Dermis blood vessel endothelial cell (primary cell): ENCODE measurements at regions not wholly inside any gene's neighbourhood (a gene's known extent, or its start where the extent isn't known, plus 50 kb on each side); places are given as distances from the start of the nearest gene placed in this dataset.
"Not testable (repeated sequence)": the region's sequence is repeated elsewhere in the genome, so short reads cannot be mapped to it uniquely, and the experiment has no call there.

Experiments used
- DNase-seq: peaks from one replicate; pipeline ENCODE4 v3.0.0; 2010

DNA sequence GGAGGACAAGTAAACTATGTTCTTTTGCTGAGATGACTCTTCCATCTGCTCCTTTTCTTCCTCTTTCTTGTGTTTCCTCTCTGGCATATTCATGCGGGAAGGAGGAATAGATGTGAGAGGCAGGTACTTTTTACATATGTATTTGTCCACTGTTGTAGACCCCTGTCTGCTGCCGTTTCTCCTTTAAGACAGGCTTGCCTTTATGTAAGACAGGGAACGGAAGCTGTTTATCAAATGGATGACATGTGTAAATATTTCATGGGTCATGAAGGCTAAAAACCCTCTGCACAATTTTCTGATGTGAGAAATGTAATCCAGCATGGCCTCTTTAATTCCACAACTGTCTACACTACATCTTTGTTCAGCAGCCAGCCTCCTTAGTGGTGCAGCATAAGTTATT is 1525.5 kb upstream of the NUDT12 start:
- no peak for DNase-seq

DNA sequence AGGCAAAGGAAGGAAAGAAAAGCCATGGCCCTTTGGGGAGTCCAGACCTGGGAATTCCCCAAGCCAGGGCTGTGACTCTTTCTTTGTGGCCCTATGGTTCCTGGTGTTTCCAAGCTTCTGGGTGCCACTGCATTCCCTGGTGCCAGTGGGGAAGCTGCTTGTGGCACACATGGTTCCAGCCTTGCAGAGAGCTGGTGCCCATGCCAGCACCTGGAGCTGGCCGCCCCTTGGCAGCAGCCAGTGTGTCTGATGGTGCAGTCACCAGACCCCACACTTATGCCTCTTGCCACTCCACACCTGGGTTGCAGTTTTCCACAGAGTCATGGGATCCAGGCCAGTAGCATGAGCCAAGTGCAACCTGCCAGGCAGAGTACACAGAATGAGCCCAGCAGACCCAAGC is 1495.3 kb upstream of the NUDT12 start:
- no peak for DNase-seq

DNA sequence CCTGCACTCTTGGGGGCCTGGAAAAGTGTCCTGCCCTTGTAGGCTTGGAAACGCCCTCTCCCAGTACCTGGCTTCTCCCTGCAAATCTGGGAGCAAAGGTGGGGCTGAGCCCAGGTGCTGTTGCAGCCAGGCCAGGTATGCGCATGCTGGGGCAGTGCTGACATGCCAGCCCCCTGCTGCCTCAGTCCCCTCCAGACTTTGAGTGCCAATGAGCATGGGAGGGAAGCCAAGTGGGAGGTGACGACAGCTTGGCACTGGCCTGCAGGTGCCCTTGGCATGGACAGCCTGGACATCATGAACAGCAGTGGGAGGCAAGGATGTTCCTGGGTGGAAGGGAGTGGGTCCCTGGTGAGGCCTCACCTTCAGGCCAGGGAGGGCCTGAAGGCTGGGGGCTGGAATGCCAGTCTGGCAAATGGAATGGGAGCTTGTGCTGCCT is 1494.4 kb upstream of the NUDT12 start:
- no peak for DNase-seq

DNA sequence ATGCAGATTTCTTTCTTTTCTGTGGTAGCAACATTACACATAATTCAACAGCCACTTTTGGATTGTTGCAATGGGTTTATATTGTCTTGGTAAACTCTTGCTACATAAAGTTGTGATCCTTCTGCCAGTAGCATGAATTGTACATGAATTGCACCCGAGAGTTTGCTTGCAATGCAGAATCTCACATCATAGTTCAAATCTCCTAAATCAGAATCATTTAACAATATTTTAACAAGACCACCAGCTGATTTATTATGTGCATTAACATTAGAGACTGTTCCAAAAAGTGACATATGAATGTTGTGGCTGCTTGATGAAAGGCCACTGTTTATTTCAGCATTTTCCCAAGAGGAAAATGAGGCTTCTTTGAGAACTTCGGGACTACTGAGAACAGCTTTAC is 1491.8 kb upstream of the NUDT12 start:
- DNase-seq, result no peak

DNA sequence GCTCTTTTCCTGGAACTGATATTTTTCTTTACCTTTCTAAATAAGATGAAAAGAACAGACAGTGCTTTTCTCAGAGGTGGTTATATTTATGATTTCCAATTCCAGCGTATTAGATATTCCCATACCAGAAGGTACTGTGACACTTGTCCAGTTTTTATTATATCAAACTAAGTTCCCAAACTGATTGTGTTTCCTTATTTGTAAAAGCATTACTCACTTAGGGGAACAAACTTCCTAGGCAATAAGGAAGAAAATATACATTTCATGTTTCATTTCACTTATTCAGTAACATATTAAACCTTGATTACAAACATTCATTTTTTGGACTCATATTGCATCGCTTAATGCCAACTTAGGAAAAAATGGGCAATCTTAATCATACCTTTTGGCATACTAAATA is 1480.0 kb upstream of the NUDT12 start:
- no peak for DNase-seq

DNA sequence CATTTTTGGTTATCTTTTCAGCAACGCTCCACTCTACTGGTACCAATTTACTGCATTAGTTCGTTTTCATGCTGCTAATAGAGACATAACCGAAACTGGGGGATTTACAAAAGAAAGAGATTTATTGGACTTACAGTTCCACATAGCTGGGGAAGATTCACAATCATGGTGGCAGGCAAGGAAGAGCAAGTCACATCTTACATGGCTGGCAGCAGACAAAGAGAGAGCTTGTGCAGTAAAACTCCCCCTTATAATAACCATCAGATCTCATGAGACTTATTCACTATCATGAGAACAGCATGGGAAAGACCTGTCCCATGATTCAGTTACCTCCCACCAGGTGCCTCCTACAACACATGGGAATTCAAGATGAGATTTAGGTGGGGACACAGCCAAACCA is 1474.2 kb upstream of the NUDT12 start:
- not testable (repeated sequence) for DNase-seq

DNA sequence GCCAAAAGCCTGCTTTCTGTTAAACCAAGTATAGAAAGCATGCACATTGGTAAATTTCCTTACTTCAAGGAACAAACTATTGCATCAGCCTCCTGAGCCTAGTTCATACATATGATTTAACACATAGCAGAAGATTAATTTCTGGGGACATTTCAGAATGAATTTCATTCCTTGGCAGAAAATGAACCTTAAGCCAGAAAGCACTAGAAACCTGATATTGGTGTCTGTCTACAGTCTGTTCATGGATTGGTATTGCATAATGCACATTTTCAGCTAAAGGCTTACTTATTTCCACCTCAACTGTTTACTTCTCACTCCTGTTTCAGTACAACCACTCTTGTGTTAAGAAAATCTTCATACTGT is 1471.8 kb upstream of the NUDT12 start:
- DNase-seq, result no peak

DNA sequence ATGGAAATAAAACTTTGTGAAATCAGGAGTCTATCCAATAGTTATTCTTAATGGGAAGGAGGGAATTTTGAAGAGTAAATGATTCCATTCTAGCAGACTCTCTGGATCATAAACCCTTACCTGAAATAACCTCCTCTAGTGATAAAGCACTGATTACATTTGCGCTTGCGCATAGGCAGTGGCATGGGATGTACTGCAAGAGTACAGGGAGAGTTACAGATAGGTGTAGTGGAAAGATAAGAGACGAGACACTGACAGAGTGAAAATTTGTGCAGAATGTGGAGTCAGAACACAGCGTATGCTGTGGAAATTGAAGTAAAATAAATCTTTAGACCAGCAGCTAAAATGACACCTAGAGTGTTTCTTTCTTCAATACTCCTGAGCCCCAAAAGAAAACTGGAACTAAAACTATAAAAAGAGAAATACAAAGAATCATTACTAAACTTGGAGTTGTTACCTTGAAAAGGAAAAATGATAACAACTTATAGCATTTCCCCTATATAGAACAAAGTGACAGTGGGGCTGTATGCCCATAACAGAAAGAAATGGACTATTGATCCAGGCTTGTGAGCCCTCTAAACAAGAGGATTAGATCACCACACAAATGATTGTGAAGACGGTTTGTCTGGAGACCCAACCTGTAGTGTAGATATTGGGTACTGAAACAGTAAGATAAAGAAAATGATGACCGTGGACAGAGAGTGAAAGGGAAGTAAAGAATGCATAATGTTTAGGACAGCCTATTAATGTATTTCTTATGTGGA is 1471.2 kb upstream of the NUDT12 start:
- no peak for DNase-seq

DNA sequence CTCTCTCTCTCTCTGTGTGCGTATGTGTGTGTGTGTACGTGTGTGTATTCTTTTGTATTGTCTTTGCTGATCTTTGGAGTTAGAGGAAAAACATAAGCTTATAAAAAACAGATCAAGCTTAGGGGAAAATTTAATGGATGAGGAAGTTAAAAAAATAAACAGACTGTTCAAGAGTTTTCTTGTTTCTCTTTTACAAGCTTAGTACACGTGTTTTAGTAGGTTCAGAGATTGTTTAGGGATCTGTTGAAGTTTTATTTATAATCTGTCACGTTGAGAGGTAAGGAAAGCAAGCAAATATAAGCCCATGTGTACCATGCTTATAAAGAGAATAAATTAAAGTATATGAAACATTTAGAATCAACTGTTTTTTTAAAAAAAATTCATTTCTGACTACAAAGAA is 1470.3 kb upstream of the NUDT12 start:
- DNase-seq, result no peak

DNA sequence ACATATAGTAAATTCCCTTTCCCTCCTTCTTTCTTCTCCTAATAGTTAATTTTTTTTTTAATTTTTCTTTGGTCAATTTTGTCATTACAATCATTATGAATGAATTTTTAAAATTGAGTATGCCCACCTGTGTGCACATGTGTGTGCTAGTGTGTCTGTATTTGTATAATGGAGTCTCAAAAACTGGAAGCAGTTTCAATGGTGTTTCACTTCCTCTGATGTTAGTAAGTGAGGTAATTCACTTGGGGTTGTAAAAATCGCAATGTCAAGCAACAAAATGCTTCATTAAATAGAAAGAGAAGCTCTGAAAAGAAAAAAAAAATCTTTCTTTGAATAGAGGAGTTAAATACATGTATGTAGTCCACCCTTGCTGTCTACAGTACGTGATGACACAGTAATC is 1467.6 kb upstream of the NUDT12 start:
- DNase-seq, result no peak

DNA sequence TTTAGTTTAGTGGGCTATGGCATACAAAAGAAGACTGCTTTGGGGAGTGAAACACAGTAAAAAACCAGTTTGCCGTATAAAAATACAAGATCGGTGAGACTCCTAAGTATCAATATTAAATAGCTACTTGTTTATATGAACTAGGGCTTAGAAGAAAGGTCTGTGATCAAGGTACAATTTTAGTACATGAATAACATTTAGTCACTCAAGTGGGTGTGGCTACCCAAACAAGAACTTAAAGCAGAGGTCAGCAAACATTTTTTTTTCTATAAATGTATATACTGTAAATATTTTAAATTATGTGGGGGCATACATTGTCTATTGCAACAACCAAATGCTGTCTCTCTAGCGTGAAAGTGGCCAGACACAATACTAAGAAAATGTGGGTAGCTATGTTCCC is 1452.5 kb upstream of the NUDT12 start:
- DNase-seq, result no peak

DNA sequence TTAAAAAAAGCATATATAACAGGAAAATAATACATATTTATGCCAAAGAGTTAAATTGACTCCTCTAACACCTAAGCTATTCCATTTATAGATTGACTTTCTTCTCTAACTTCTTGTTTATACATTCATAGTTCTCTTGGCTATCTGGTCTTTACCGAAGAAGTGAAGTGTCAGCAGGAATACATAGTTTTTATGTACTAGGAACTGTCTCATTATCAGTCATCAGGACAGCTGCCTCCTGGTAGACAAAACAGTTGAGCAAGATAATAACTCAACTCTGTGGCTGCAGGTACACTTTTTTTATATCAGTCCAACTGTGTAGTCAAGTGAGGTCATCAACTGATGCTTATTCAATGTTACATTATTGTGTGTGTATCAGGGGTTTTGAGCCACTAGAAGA is 1436.0 kb upstream of the NUDT12 start:
- no peak for DNase-seq

DNA sequence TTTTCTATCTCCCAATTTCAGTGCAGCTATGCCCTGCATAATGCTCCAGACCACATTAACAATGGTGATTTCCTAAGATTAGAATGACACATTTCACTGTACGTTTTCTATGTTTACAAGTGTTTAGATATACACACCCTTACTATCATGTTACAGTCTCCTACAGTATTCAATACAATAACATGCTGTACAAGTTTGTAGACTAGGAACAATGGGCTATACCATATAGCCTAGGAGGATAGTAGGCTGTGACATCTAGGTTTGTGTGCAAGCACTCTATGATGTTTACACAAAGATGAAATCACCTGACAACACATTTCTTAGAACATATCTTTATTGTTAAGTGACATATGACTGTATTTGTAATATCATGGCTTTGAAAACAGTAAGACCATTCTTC is 1435.6 kb upstream of the NUDT12 start:
- no peak for DNase-seq

DNA sequence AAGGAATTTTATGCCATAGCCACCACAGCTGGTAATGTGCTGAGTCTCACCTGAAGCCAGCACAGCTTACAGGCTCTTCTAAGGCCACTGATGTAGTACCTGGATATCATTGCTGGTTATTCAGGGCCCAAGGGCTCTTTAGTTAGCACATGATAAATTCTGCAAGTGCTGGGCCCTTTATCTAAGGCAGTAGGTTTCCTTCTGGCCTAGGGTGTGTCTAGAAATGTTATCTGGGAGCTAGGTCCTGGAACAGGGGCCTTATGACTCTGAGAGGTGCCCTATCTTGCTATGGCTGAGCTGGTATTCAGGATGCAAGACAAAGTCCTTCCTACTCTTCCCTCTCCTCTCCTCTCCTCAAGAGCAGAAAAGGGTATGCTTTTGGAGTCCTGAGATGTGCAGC is 1424.5 kb upstream of the NUDT12 start:
- no peak for DNase-seq

DNA sequence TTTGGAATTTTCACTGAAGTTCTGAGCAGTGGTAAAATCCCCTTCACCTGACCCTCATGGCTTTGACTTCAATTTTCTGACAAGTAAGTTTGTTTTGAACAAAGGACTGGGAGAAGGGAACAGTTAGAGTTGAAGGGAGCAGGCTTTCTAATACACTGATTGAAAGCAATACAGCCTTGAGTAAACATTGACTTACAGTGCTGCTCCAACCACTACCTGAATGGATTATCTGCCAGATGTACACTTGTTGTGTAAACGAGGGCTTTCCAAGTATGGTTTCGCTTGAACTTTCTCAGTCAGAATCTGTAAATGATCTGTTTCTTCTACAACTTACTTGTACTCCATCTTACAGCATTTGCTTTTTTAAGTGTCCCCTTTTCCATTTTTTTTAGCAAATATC is 1414.9 kb upstream of the NUDT12 start:
- DNase-seq, result no peak

DNA sequence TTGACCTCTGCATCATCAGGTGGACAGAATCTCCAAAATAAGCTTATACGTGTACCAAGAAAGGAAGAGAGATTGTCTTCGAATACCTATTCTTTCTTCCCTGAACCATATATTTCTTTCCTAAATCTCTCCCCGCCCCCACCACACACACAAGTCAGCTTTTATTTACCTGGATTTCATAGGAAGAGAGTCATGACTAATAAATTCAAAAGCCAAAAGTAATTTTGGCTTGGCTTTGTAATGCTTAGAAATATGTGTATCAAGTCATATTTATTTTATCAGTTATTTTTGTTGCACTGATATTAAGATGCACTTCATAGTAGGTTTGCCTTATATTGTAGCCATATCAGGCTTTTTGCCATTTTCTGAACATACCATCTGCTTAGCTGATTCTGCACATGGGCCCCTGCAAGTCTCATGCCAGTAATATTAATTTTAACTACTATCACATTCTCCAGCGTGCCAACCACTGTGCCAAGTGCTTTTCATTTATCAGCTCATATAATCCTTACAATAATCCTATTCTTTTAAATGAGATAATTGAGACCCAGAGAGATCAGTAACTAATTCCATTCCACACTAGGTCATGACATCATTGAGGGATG is 1405.3 kb upstream of the NUDT12 start:
- no peak for DNase-seq

DNA sequence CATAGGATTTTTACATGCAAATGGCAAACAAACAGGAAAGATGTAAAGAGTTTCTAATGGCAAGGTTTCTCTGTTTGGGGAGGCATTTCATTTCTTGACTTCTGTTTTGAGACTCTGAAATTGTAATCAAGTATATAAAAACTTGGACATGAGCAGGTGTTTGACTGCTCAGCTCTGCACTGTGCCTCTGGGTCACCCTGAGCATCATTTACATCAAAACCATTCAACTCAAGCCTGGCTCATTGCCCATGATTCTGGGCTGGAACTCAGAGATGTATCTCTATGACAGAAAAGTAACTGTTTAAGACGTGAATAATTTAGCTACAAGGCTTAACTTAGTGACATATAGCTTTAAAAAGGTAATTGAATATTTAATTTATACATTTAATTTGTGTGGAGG is 1402.4 kb upstream of the NUDT12 start:
- no peak for DNase-seq

DNA sequence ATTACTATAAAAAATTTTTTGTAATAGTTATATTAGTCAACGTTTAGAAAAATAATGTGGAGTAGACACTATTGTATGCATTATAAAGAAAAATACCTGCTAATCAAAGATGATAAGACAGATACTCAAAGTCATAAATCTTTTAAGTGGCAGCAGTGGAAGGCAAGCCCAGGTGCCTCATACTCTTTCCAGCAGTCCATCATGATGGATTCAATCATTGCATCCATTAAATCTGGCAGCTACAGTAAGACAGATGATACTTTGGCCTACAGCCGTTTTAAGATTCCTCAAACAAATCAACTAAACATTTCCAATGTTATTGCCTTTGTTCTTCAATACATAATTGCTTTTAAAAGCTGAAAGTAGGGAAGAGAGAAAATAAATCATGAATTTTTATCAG is 1392.9 kb upstream of the NUDT12 start:
- DNase-seq, result no peak

DNA sequence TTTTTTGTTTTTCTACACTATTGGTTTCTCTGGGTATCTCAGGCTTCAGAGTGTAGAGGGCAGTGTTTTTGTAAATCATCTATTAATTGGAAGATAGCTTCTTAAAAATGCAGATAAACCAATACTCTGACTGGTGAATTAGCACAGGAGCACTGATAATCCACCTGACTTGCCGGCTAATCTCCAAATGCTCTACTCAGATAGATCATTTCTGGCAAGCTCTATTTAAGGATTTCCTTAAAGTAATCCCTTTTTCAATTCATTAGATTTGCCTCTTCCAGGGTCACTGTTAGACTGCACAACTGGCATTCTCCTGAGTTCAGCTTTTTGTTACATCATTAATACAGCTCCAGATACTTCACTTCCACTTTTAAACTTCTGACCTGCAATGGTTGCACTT is 1390.3 kb upstream of the NUDT12 start:
- DNase-seq, result no peak

DNA sequence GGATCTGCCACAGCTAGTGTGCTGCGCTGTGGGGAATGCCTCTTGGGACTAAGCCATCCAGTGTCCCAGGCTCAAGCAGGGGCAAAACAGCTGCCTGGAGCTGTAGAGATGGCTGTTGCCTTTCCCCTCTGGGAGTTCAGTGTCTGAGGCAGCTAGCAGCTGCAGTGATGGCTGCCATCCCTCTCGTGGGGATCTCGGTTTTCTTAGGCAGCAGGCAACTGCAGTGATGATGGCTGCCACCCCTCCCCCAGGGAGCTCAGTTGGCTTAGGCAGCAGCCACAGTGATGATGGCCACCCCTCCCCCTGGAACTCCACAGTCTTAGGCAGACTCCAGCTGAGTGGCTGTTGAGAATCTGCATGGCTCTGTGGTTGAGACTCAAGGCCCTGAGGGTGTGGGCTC is 1389.2 kb upstream of the NUDT12 start:
- DNase-seq, result no peak

DNA sequence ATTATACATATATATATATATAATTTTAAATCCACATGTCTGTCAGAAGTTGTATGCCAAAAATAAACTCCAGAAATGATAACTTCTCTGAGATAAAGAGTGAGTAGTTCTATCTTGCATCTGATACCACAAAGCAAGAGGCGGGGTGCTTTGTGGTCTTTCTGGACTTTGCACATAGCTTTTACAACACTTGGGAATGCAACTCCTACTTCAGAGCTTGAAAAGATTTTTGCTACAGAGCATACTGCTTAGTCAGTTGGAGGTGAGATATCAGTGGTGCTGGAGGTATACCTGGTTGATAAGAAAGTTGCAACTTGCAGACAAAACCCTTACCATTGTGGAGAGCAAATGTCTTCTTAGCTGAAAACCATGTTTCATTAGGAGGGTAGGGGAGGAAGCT is 1384.5 kb upstream of the NUDT12 start:
- no peak for DNase-seq

DNA sequence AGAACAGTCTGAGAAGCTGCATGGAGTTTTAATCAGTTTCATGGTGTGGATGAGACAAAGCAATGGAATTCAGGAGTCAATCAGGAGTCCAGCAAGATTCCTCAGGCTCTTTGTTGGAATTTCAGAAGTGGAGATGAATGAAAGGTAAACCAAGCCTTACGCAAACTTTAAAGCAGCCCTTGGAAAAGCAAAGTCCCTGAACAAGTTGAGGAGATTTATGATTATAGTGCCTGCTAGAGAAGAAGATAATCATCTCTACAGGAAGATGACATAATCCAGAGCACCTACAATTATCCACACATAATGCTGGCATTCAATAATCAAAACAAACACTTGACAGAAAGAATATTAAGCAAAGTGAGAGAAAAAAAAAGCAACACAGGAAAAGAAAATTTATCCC is 1380.1 kb upstream of the NUDT12 start:
- no peak for DNase-seq

DNA sequence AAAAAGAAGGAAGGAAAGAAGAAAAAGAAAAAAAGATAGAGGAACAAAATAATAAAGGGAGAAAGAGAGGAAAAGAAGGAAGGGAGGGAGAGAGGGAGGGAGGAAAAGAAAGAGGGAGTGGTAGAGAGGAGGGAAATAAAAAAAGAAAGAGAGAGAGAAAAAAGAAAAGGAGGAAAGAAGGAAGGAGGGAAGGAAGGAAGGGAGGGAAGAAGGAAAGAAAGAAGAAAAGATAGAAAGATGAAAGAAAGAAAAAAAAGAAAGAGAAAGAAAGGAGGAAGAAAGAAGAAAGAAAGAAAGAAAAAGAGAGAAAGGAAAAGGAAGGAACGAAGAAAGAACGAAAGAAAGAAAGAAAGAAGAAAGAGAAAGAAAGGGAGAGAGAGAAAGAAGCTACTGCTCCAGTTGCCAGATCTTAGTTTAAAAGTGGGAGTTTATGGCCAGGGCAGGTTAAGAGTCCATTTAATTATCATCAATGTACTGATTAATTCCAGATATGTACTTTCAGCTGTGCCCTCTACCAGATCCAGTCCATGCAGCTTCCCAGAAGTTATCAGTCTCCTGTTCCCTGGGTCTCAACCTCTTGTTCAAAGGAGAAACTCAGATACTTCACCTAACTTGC is 1378.5 kb upstream of the NUDT12 start:
- no peak for DNase-seq

DNA sequence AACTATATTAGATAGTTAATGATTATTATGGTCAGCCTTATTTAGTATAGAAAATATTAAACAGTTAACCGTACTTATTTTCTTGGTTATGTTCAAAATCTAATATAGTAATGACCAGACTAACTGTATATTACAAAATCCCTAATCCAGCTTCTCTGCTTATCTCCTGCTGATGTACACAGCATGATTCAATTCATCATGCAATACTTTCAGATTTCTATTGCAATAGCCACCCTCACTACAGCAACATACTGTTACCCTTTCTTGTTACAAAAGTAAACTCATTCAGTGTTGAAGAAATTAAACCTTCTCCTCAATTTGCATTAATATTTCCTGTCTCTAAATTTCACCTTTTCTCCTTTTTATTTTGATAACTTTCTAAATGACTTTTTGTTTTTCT is 1375.0 kb upstream of the NUDT12 start:
- DNase-seq, result no peak

DNA sequence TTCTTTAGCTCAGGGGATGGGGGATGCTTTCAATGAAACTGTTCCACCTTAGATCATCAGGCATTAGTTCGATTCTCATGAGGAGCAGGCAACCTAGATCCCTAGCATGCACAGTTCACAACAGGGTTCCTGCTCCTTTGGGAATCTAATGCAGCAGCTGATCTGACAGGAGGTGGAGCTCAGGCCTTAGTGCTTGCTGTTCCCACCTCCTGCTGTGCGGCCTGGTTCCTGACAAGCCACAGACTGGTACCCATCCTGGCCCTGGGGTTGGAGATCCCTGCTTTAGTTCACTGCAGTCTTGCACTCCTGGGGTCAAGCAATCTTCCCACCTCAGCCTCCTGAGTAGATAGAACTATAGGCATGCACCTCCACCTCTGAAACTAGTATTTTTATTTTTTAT is 1369.8 kb upstream of the NUDT12 start:
- no peak for DNase-seq
